Neural cell (in vitro differentiated cells): ENCODE measurements at regions not wholly inside any gene's neighbourhood (a gene's known extent, or its start where the extent isn't known, plus 50 kb on each side); places are given as distances from the start of the nearest gene placed in this dataset.
"Not testable (repeated sequence)": the region's sequence is repeated elsewhere in the genome, so short reads cannot be mapped to it uniquely, and the experiment has no call there.

Experiments used
- MXI1 ChIP-seq: fragments of 450-650 bp; conservative IDR thresholded peaks from 2 replicates; pipeline ENCODE4 v1.6.1; 2014; ENCODE audit warnings: antibody characterized with exemption, mild to moderate bottlenecking; ENCODE audit not compliant: poor library complexity, severe bottlenecking
- TF ChIP-seq, protein P1 (sequence below): fragments of 450-650 bp; IDR thresholded peaks from 2 replicates; pipeline ENCODE4 v1.5.1; 2014; ENCODE audit warnings: antibody characterized with exemption, mild to moderate bottlenecking, moderate library complexity; ENCODE audit not compliant: poor library complexity, severe bottlenecking

DNA sequence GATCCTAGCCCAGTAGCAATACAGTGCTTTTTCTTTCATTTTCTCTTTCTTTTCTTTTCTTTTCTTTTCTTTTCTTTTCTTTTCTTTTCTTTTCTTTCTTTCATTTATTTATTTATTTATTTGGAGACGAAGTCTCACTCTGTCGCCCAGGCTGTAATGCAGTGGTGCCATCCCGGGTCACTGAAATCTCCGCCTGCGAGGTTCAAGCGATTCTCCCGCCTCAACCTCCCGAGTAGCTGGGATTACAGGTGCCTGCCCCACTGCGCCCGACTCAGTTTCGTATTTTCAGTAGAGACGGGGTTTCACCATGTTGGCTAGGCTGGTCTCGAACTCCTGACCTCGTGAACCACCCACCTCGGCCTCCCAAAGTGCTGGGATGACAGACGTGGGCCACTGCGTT is 1948.0 kb upstream of the DEFB115 start:
- TF ChIP-seq, protein P1, sequence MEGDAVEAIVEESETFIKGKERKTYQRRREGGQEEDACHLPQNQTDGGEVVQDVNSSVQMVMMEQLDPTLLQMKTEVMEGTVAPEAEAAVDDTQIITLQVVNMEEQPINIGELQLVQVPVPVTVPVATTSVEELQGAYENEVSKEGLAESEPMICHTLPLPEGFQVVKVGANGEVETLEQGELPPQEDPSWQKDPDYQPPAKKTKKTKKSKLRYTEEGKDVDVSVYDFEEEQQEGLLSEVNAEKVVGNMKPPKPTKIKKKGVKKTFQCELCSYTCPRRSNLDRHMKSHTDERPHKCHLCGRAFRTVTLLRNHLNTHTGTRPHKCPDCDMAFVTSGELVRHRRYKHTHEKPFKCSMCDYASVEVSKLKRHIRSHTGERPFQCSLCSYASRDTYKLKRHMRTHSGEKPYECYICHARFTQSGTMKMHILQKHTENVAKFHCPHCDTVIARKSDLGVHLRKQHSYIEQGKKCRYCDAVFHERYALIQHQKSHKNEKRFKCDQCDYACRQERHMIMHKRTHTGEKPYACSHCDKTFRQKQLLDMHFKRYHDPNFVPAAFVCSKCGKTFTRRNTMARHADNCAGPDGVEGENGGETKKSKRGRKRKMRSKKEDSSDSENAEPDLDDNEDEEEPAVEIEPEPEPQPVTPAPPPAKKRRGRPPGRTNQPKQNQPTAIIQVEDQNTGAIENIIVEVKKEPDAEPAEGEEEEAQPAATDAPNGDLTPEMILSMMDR, result not testable (repeated sequence)
- not testable (repeated sequence) for TF ChIP-seq MXI1
